Adrenal gland (tissue), 5 donors: ENCODE measurements at regions not wholly inside any gene's neighbourhood (a gene's known extent, or its start where the extent isn't known, plus 50 kb on each side); places are given as distances from the start of the nearest gene placed in this dataset.

ENCODE experiments used
- CTCF ChIP-seq, 6 experiments: fragments of 450-650 bp in 4 of 6; fragments of 200-600 bp in 2 of 6; sonication (generic) in 1 of 6; IDR thresholded peaks; 1 replicate in 5 of 6; 2 replicates in 1 of 6; pipeline versions ENCODE4 v1.5.1 to v1.8.0; 2016 to 2021; ENCODE audit warnings: antibody characterized with exemption in 6 of 6, mild to moderate bottlenecking in 2 of 6, moderate library complexity in 1 of 6
- POLR2A ChIP-seq, 2 donors: fragments of 450-650 bp; IDR thresholded peaks; one replicate each; pipeline ENCODE4 v1.6.1; 2017; ENCODE audit warnings: antibody characterized with exemption in 2 of 2, mild to moderate bottlenecking in 2 of 2, moderate library complexity in 1 of 2
- donor health status: DM: no; HTN: no; CAD: no.

GRCh38 chr10:131778842-131779241 lies 122.0 kb upstream of the PPP2R2D start:
- TF ChIP-seq CTCF (IDR thresholded peaks at IDR 0.05): no peak
- TF ChIP-seq POLR2A (IDR thresholded peaks at IDR 0.05): no peak
